GM12874 (cell line): ENCODE measurements at regions not wholly inside any gene's neighbourhood (a gene's known extent, or its start where the extent isn't known, plus 50 kb on each side); places are given as distances from the start of the nearest gene placed in this dataset.

Experiments
- CTCF ChIP-seq: IDR thresholded peaks from 2 replicates; pipeline ENCODE4 v1.5.1; 2011; ENCODE audit warnings: low read depth, mild to moderate bottlenecking, control low read depth, low read length, moderate library complexity; ENCODE audit not compliant: insufficient read depth

- TF ChIP-seq CTCF: no peak
Observed at GRCh38 chr13:22223411-22223810, 552.5 kb downstream of the FGF9 start.

- TF ChIP-seq CTCF: no peak
Observed at GRCh38 chr13:22226086-22226485, 555.2 kb downstream of the FGF9 start.

- no peak for TF ChIP-seq CTCF
Observed at GRCh38 chr13:22227895-22228294, 557.0 kb downstream of the FGF9 start.

GRCh38 chr13:22229916-22230315 lies 559.0 kb downstream of the FGF9 start:
- TF ChIP-seq CTCF: no peak

- no peak for TF ChIP-seq CTCF
Observed at GRCh38 chr13:22232186-22232585, 561.3 kb downstream of the FGF9 start.

GRCh38 chr13:22235285-22235949 lies 564.5 kb downstream of the FGF9 start:
- TF ChIP-seq CTCF: no peak

GRCh38 chr13:22235950-22236290 lies 565.0 kb downstream of the FGF9 start:
- no peak for TF ChIP-seq CTCF
